ENCODE measurements at regions not wholly inside any gene's neighbourhood (a gene's known extent, or its start where the extent isn't known, plus 50 kb on each side); places are given as distances from the start of the nearest gene placed in this dataset.

DNA sequence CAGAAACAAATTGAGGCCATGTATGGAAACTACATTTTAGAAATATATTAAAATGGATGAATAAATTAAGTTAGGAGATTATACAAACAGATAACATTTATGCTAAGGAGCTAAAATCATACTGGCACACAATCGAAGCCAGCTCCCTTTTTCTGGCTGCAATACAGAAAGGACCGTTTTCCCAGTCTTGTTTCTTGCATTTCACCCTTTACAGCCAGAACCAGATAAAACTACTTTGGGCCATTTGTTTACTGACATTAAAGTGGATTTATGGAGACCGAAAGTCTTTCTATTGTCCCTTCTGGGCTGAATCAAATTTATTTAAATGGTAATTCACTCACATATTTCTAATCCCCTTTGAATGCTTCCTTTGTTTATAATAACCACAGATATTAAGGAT, 50.1 kb upstream of the CNTN3 start:
- no peak for DNase-seq
